Dendritic cell treated with granulocyte-macrophage colony-stimulating factor and Interleukin-4, amounts not matched to agents 40 ng/mL and 50 ng/mL, for 4 days (primary cell): ENCODE measurements at regions not wholly inside any gene's neighbourhood (a gene's known extent, or its start where the extent isn't known, plus 50 kb on each side); places are given as distances from the start of the nearest gene placed in this dataset.
"Not testable (repeated sequence)": the region's sequence is repeated elsewhere in the genome, so short reads cannot be mapped to it uniquely, and the experiment has no call there.

Experiments used
- H3K27ac Mint-ChIP-seq: one replicate; pipeline ENCODE4 v1.8.0; 2022; ENCODE audit warnings: mild to moderate bottlenecking, mixed read lengths
- H3K27me3 Mint-ChIP-seq: one replicate; pipeline ENCODE4 v1.8.0; 2022; ENCODE audit warnings: mild to moderate bottlenecking, mixed read lengths
- H3K36me3 Mint-ChIP-seq: one replicate; pipeline ENCODE4 v1.8.0; 2022; ENCODE audit warnings: low read depth, mixed read lengths
- H3K4me1 Mint-ChIP-seq: one replicate; pipeline ENCODE4 v1.8.0; 2022; ENCODE audit warnings: low read depth, mixed read lengths
- H3K4me3 Mint-ChIP-seq: one replicate; pipeline ENCODE4 v1.8.0; 2022; ENCODE audit warnings: mild to moderate bottlenecking, moderate library complexity, mixed read lengths
- H3K9me3 Mint-ChIP-seq: one replicate; pipeline ENCODE4 v1.8.0; 2022; ENCODE audit warnings: mixed read lengths
- intact Hi-C: fragments of 100-400 bp; cut with micrococcal nuclease; formaldehyde crosslinking; loops from one replicate; pipeline ENCODE4 v1.15.0; 2022

DNA sequence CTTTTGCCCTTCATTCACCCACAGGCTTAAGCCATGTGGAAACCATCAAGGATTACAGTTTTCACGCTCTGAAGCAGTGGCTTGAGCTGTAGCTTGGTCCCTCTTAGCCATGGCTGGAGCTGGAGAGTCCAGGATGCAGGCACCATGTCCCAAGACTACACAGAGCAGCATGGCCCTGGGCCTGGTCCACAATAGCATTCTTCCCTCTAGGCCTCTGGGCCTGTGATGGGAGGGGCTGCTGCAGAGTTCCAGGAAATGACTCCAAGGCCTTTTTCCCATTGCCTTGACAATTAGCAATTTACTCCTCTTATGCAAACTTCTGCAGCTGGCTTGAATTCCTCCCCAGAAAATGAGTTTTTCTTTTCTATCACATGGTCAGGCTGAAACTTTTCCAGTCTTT lies 211.3 kb downstream of the RERGL start:
- H3K4me3 Mint-ChIP-seq: no peak overlapping the region
- intact Hi-C loops: no loop called here
- H3K36me3 Mint-ChIP-seq: no peaks in the 10 kb centered on the region
- H3K4me1 Mint-ChIP-seq: no peaks in the 10 kb centered on the region
- no peaks in the 10 kb centered on the region for H3K27me3 Mint-ChIP-seq
- peaks cover 54% of the 10 kb centered on the region for H3K9me3 Mint-ChIP-seq
- no peak overlapping the region for H3K27ac Mint-ChIP-seq

DNA sequence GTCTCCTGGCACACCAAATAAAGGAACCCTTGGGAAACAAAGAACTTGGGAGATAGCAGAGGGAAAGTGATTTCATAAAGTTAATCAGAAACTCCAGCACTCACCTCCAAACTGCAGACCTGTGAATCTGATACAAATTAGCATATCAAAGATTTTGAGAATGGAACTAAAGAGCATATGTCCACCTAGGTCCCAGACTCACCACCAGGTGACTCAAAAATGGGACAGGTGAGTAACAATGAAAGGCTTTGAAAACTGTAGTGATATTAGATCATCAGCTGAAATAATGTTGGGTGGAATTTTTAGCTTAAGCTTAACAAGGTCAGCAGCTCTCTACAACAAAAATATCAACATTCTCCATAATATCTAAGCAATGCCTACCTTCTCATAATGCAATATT lies 214.8 kb downstream of the RERGL start:
- H3K4me3 Mint-ChIP-seq: no peak overlapping the region
- no peak overlapping the region for H3K27ac Mint-ChIP-seq
- intact Hi-C loops: no loop called here
- no peaks in the 10 kb centered on the region for H3K27me3 Mint-ChIP-seq
- H3K36me3 Mint-ChIP-seq: no peaks in the 10 kb centered on the region
- H3K4me1 Mint-ChIP-seq: no peaks in the 10 kb centered on the region
- H3K9me3 Mint-ChIP-seq: peaks cover 63% of the 10 kb centered on the region

DNA sequence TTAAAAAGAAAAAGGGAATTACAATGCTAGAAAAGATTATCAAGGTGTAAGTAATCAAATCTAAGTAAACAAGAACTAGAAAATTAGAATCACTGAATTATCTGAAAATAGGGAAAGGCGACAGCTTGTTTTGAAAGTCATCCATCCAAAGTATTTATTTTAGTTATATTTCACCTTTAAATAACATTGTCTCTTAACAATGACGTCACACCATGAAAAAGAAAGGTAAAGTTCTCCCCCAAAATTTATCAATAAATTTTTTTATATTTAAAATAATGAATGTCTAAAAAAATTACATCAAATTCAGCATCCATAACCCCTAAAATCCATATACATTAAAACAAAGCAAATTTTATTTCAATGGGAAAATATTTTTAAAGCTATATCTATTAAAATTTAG lies 223.2 kb downstream of the RERGL start:
- Mint-ChIP-seq H3K9me3 (peaks cover 64% of the 10 kb centered on the region), H3K27ac (no peak overlapping the region), H3K27me3 (no peaks in the 10 kb centered on the region), H3K4me3 (no peak overlapping the region), H3K4me1 (no peaks in the 10 kb centered on the region), H3K36me3 (no peaks in the 10 kb centered on the region)
- intact Hi-C loops: no loop called here

- not testable (repeated sequence) for H3K27me3 Mint-ChIP-seq, H3K4me3 Mint-ChIP-seq, H3K4me1 Mint-ChIP-seq, H3K27ac Mint-ChIP-seq, H3K36me3 Mint-ChIP-seq
- intact Hi-C loops: loop anchor here (2.0 kb wide), 1 partner anchor 91 kb away; no protein-coding TSS in a partner anchor
- H3K9me3 Mint-ChIP-seq: peaks cover 38% of the 10 kb centered on the region
These were observed 234.4 kb downstream of the RERGL start for GRCh38 chr12:17855548-17855947.

DNA sequence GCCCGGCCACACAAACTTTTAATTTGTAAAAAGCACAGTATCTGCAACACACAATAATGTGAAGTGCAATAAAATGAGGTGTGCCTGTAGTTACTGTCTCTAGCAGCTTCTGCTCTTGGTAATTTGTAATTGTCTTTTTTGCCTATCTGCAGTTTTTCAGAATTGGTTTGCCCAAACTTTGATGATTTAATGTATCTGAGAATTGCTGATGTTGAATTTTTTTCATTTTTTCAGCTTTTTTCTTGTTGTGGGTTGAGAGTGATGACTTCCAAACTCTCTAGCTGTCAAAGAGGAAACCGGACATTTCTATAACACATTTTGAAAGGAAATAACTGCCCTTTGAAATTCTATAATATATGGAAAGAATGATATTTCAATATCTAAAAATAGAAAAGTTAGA lies 236.9 kb downstream of the RERGL start:
- no peaks in the 10 kb centered on the region for H3K27me3 Mint-ChIP-seq
- H3K36me3 Mint-ChIP-seq: no peaks in the 10 kb centered on the region
- H3K27ac Mint-ChIP-seq: no peak overlapping the region
- H3K4me3 Mint-ChIP-seq: no peak overlapping the region
- peaks cover 38% of the 10 kb centered on the region for H3K9me3 Mint-ChIP-seq
- intact Hi-C loops: no loop called here
- H3K4me1 Mint-ChIP-seq: no peaks in the 10 kb centered on the region

DNA sequence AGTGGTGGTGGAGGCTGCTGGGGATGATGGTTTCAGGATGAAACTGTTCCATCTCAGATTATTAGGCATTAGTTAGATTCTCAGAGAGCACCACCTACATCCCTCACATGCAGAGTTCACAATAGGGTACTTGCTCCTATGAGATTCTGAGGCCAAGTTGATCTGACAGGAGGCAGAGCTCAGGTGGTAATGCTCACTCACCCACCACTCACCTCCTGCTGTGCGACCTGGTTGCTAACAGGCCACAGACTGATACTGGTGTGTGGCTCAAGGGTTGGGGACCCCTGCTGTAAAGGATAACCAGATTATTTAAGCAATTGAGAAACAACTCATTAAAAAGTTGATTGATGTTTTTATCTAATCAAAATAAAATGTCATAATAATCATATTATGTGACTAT lies 248.5 kb downstream of the RERGL start:
- H3K27ac Mint-ChIP-seq: no peak overlapping the region
- H3K4me1 Mint-ChIP-seq: no peaks in the 10 kb centered on the region
- H3K9me3 Mint-ChIP-seq: peaks cover 31% of the 10 kb centered on the region
- H3K36me3 Mint-ChIP-seq: no peaks in the 10 kb centered on the region
- intact Hi-C loops: no loop called here
- H3K27me3 Mint-ChIP-seq: no peaks in the 10 kb centered on the region
- H3K4me3 Mint-ChIP-seq: no peak overlapping the region

GRCh38 chr12:17829813-17830212 lies 260.2 kb downstream of the RERGL start:
- H3K4me1 Mint-ChIP-seq: no peaks in the 10 kb centered on the region
- H3K36me3 Mint-ChIP-seq: no peaks in the 10 kb centered on the region
- intact Hi-C loops: no loop called here
- H3K27ac Mint-ChIP-seq: no peak overlapping the region
- H3K4me3 Mint-ChIP-seq: no peak overlapping the region
- no peaks in the 10 kb centered on the region for H3K9me3 Mint-ChIP-seq
- no peaks in the 10 kb centered on the region for H3K27me3 Mint-ChIP-seq

GRCh38 chr12:17818931-17819330 lies 271.1 kb downstream of the RERGL start:
- intact Hi-C loops: no loop called here
- Mint-ChIP-seq H3K27me3 (no peaks in the 10 kb centered on the region), H3K4me3 (no peak overlapping the region), H3K27ac (no peak overlapping the region), H3K4me1 (no peaks in the 10 kb centered on the region), H3K36me3 (no peaks in the 10 kb centered on the region), H3K9me3 (peaks cover 63% of the 10 kb centered on the region)

GRCh38 chr12:17810399-17810798 lies 279.6 kb downstream of the RERGL start:
- Mint-ChIP-seq H3K27ac (no peak overlapping the region), H3K9me3 (peaks cover 69% of the 10 kb centered on the region), H3K27me3 (no peaks in the 10 kb centered on the region), H3K4me3 (no peak overlapping the region), H3K4me1 (no peaks in the 10 kb centered on the region), H3K36me3 (no peaks in the 10 kb centered on the region)
- intact Hi-C loops: no loop called here

- Mint-ChIP-seq H3K36me3 (no peaks in the 10 kb centered on the region), H3K9me3 (peaks cover 59% of the 10 kb centered on the region), H3K27ac (no peak overlapping the region), H3K4me1 (no peaks in the 10 kb centered on the region), H3K27me3 (no peaks in the 10 kb centered on the region), H3K4me3 (no peak overlapping the region)
- intact Hi-C loops: no loop called here
These were observed 280.8 kb downstream of the RERGL start for GRCh38 chr12:17809206-17809605.

DNA sequence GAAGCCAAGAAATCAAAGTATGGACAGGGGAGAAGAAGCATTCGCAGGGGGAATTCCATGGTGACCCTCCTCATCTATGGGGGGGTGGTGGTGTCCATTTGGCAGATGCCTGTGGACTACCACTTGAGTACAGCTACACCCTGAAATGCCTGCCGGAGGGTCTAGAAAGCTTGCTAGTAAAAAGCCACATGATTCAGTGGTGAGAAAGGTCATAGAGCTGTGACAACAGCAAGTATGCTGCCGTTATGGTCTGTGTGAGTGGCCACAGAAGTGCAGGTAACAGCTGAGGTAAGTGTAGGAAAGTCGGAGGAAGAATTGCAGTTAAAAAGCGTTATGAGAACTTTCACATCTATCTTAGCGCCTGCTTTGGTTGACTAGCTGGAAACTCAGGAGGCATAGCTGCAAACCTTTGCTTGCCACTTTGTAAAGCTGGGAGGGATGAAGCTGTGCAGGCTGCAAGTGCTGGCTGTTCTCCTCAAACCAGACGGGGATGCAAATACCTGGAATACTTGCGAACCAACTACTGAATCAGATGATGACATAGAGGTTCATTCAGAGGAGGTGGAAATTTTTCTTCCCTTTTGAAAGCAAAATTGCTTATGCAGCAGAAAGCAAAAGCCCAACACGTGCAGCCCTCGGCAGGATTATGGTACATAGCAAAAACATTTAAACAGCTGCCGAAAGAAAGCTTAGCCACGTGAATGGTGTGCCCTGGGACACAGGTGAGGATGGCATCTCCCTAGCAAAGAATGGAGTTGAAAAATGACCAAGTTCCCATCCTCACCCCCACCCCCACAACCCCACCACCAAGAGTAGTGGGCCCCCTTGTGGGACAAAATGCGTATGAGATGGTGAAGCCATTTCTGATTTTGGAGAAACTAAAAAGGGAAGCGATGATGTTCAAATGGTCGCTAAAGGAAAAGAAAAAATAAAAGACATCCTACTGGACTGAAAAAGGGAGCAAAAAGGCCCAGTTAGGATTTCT lies 287.0 kb downstream of the RERGL start:
- no peaks in the 10 kb centered on the region for H3K36me3 Mint-ChIP-seq
- intact Hi-C loops: no loop called here
- no peaks in the 10 kb centered on the region for H3K4me1 Mint-ChIP-seq
- H3K4me3 Mint-ChIP-seq: no peak overlapping the region
- H3K27ac Mint-ChIP-seq: no peak overlapping the region
- H3K27me3 Mint-ChIP-seq: no peaks in the 10 kb centered on the region
- peaks cover 55% of the 10 kb centered on the region for H3K9me3 Mint-ChIP-seq

- intact Hi-C loops: no loop called here
- H3K27ac Mint-ChIP-seq: no peak overlapping the region
- peaks cover 8% of the 10 kb centered on the region for H3K9me3 Mint-ChIP-seq
- no peaks in the 10 kb centered on the region for H3K27me3 Mint-ChIP-seq
- H3K4me1 Mint-ChIP-seq: no peaks in the 10 kb centered on the region
- H3K36me3 Mint-ChIP-seq: no peaks in the 10 kb centered on the region
- H3K4me3 Mint-ChIP-seq: no peak overlapping the region
These were observed 296.1 kb downstream of the RERGL start for GRCh38 chr12:17793854-17794253.

GRCh38 chr12:17778242-17778641 lies 311.8 kb downstream of the RERGL start:
- H3K36me3 Mint-ChIP-seq: no peaks in the 10 kb centered on the region
- no peak overlapping the region for H3K27ac Mint-ChIP-seq
- no peaks in the 10 kb centered on the region for H3K4me1 Mint-ChIP-seq
- H3K9me3 Mint-ChIP-seq: peaks cover 67% of the 10 kb centered on the region
- H3K27me3 Mint-ChIP-seq: no peaks in the 10 kb centered on the region
- intact Hi-C loops: no loop called here
- no peak overlapping the region for H3K4me3 Mint-ChIP-seq

GRCh38 chr12:17763366-17763765 lies 326.6 kb downstream of the RERGL start:
- Mint-ChIP-seq H3K4me1 (no peaks in the 10 kb centered on the region), H3K27ac (no peak overlapping the region), H3K27me3 (no peaks in the 10 kb centered on the region), H3K4me3 (no peak overlapping the region), H3K9me3 (peaks cover 40% of the 10 kb centered on the region), H3K36me3 (no peaks in the 10 kb centered on the region)
- intact Hi-C loops: no loop called here

DNA sequence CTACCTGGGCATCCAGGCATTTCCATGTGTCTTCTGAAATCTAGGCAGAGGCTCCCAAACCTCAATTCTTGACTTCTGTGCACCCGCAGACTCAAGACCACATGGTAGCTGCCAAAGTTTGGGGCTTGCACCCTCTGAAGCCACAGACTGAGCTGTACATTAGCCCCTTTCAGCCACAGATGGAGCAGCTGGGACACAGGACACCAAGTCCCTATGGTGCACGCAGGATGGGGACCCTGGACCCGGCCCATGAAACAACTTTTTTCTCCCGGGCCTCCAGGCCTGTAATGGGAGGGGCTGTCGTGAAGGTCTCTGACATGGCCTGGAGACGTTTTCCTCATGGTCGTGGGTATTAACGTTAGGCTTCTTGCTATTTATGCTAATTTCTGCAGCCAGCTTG lies 330.0 kb downstream of the RERGL start:
- H3K36me3 Mint-ChIP-seq: no peaks in the 10 kb centered on the region
- intact Hi-C loops: no loop called here
- no peaks in the 10 kb centered on the region for H3K27me3 Mint-ChIP-seq
- peaks cover 74% of the 10 kb centered on the region for H3K9me3 Mint-ChIP-seq
- no peak overlapping the region for H3K27ac Mint-ChIP-seq
- no peaks in the 10 kb centered on the region for H3K4me1 Mint-ChIP-seq
- no peak overlapping the region for H3K4me3 Mint-ChIP-seq
